ENCODE measurements at regions not wholly inside any gene's neighbourhood (a gene's known extent, or its start where the extent isn't known, plus 50 kb on each side); places are given as distances from the start of the nearest gene placed in this dataset.

GRCh38 chr1:50261951-50262350, 153.2 kb downstream of the ELAVL4 start:
- H3K9me3 ChIP-seq (ENCODE audit: severe bottlenecking), result no peaks in the 10 kb centered on the region
- no peak for ATAC-seq (ENCODE audit: low read depth)
- no peak overlapping the region for H3K4me3 ChIP-seq (ENCODE audit: severe bottlenecking)
- no peaks in the 10 kb centered on the region for H3K4me1 ChIP-seq (ENCODE audit: insufficient read depth, poor library complexity, severe bottlenecking)
- H3K27me3 ChIP-seq (ENCODE audit: insufficient read depth, poor library complexity, severe bottlenecking), result no peaks in the 10 kb centered on the region
- no peaks in the 10 kb centered on the region for H3K36me3 ChIP-seq (ENCODE audit: low read depth)
- no peak for TF ChIP-seq CTCF (IDR thresholded peaks at IDR 0.05; ENCODE audit: poor library complexity, severe bottlenecking)
- no peak overlapping the region for H3K27ac ChIP-seq (ENCODE audit: poor library complexity, severe bottlenecking)
- DNase-seq (ENCODE audit: low spot score), result no peak

- Histone ChIP-seq H3K27me3 (ENCODE audit: insufficient read depth, poor library complexity, severe bottlenecking) (no peaks in the 10 kb centered on the region), H3K36me3 (ENCODE audit: low read depth) (no peaks in the 10 kb centered on the region), H3K27ac (ENCODE audit: poor library complexity, severe bottlenecking) (no peak overlapping the region), H3K4me3 (ENCODE audit: severe bottlenecking) (no peak overlapping the region), H3K4me1 (ENCODE audit: insufficient read depth, poor library complexity, severe bottlenecking) (no peaks in the 10 kb centered on the region), H3K9me3 (ENCODE audit: severe bottlenecking) (no peaks in the 10 kb centered on the region)
- no peak for ATAC-seq (ENCODE audit: low read depth)
- no peak for DNase-seq (ENCODE audit: low spot score)
- TF ChIP-seq CTCF (IDR thresholded peaks at IDR 0.05; ENCODE audit: poor library complexity, severe bottlenecking), result no peak
Measured at GRCh38 chr1:50257940-50258685, 149.4 kb downstream of the ELAVL4 start.

- H3K4me1 ChIP-seq (ENCODE audit: insufficient read depth, poor library complexity, severe bottlenecking), result no peaks in the 10 kb centered on the region
- H3K4me3 ChIP-seq (ENCODE audit: severe bottlenecking), result no peak overlapping the region
- no peaks in the 10 kb centered on the region for H3K9me3 ChIP-seq (ENCODE audit: severe bottlenecking)
- H3K27ac ChIP-seq (ENCODE audit: poor library complexity, severe bottlenecking), result no peak overlapping the region
- no peaks in the 10 kb centered on the region for H3K36me3 ChIP-seq (ENCODE audit: low read depth)
- no peak for TF ChIP-seq CTCF (IDR thresholded peaks at IDR 0.05; ENCODE audit: poor library complexity, severe bottlenecking)
- H3K27me3 ChIP-seq (ENCODE audit: insufficient read depth, poor library complexity, severe bottlenecking), result no peaks in the 10 kb centered on the region
- DNase-seq (ENCODE audit: low spot score), result no peak
- no peak for ATAC-seq (ENCODE audit: low read depth)
Measured at GRCh38 chr1:50257029-50257428, 148.3 kb downstream of the ELAVL4 start.
